HepG2 (cell line): ENCODE measurements at regions not wholly inside any gene's neighbourhood (a gene's known extent, or its start where the extent isn't known, plus 50 kb on each side); places are given as distances from the start of the nearest gene placed in this dataset.
"Not testable (repeated sequence)": the region's sequence is repeated elsewhere in the genome, so short reads cannot be mapped to it uniquely, and the experiment has no call there.

Experiments used
- ATAC-seq: fragments of 200-7000 bp; cut with Tn5 transposase; 3 replicates; pipeline ENCODE4 v1.9.1; 2020; ENCODE audit warnings: mild to moderate bottlenecking, moderate library complexity
- BruUV-seq: library from RNA; stranded (reverse); fragments of 400-500 nt; replicated peaks from 2 replicates; lab custom pipeline; 2021; lab: Mats Ljungman, UMichigan
- CTCF ChIA-PET: fragments of 300-600 bp; formaldehyde crosslinking; extraction: SDS; loops from one replicate; lab custom pipeline; 2021; ENCODE audit warnings: low total read pairs, inconsistent platforms, low intra/inter-chr PET ratio; lab: Yijun Ruan, JAX
- POLR2A ChIA-PET: fragments of 350-600 bp; sonication (Branson Sonifier 250); formaldehyde crosslinking; loops from one replicate; lab custom pipeline; 2020; ENCODE audit warnings: antibody characterized with exemption, inconsistent platforms; lab: Yijun Ruan, JAX
- DNase-seq: peaks from one replicate; pipeline ENCODE4 v3.0.0-alpha.2; 2015; ENCODE audit warnings: low spot score
- FAIRE-seq: peaks from 3 replicates; lab custom pipeline; 2011; peaks lifted over from hg19 to GRCh38; lab: Jason Lieb, UNC
- H2AFZ ChIP-seq: one replicate; pipeline ENCODE4 v1.6.1; 2011; ENCODE audit warnings: low read length, inconsistent platforms
- H3K27ac ChIP-seq: fragments of 300-600 bp; 3 replicates; pipeline ENCODE4 v1.8.0; 2011; ENCODE audit warnings: mixed run types, mild to moderate bottlenecking, mixed read lengths, low read length, inconsistent platforms; ENCODE audit not compliant: insufficient read depth; ENCODE audit errors: extremely low read length
- H3K27me3 ChIP-seq, 2 experiments: fragments of 200-600 bp in 1 of 2; 2 replicates in 1 of 2; 3 replicates in 1 of 2; pipeline versions ENCODE4 v1.6.0 to v1.8.0; 2011; ENCODE audit warnings: low read length in 2 of 2, mild to moderate bottlenecking in 2 of 2, moderate library complexity in 2 of 2, inconsistent platforms in 1 of 2; ENCODE audit not compliant: insufficient read depth in 2 of 2, control insufficient read depth in 1 of 2
- H3K36me3 ChIP-seq, 2 experiments: fragments of 200-600 bp in 1 of 2; replicated peaks in 1 of 2; 2 replicates in 1 of 2; 3 replicates in 1 of 2; pipeline versions ENCODE4 v1.5.1 to v1.8.0; 2011; ENCODE audit warnings: low read length in 2 of 2, inconsistent platforms in 1 of 2; ENCODE audit not compliant: insufficient read depth in 2 of 2, control insufficient read depth in 1 of 2
- H3K4me1 ChIP-seq: 2 replicates; pipeline ENCODE4 v1.5.1; 2012; ENCODE audit warnings: low read length, inconsistent platforms; ENCODE audit not compliant: insufficient read depth
- H3K4me2 ChIP-seq: 2 replicates; pipeline ENCODE4 v1.6.0; 2011; ENCODE audit warnings: low read depth, low read length, inconsistent platforms
- H3K4me3 ChIP-seq, 3 experiments: fragments of 200-600 bp in 1 of 3; sonication (generic), shearing (Covaris generic) in 1 of 3; replicated peaks in 1 of 3; 2 replicates each; pipeline ENCODE4 v1.5.1; 2011 to 2016; ENCODE audit warnings: low read length in 3 of 3, inconsistent platforms in 2 of 3, low read depth in 2 of 3, mild to moderate bottlenecking in 2 of 3, control low read depth in 1 of 3, mixed read lengths in 1 of 3; ENCODE audit not compliant: insufficient read depth in 1 of 3
- H3K79me2 ChIP-seq: one replicate; pipeline ENCODE4 v1.6.1; 2011; ENCODE audit warnings: low read length, inconsistent platforms; ENCODE audit not compliant: insufficient read depth
- H3K9ac ChIP-seq: 2 replicates; pipeline ENCODE4 v1.6.0; 2011; ENCODE audit warnings: mild to moderate bottlenecking, low read depth, low read length, inconsistent platforms; ENCODE audit not compliant: insufficient read depth
- H3K9me3 ChIP-seq: 2 replicates; pipeline ENCODE4 v1.5.1; 2012; ENCODE audit warnings: mild to moderate bottlenecking, low read length
- H4K20me1 ChIP-seq: 2 replicates; pipeline ENCODE4 v1.6.0; 2011; ENCODE audit warnings: inconsistent platforms, mild to moderate bottlenecking, low read length, moderate library complexity; ENCODE audit not compliant: insufficient read depth
- ATF7 ChIP-seq, 2 experiments: fragments of 450-650 bp in 1 of 2; sonication (generic) in 1 of 2; formaldehyde crosslinking in 1 of 2; IDR thresholded peaks; 2 replicates each; pipeline versions ENCODE4 v1.4.0 to v1.6.1; 2016 to 2020; ENCODE audit warnings: antibody characterized with exemption in 1 of 2, mild to moderate bottlenecking in 1 of 2, missing genetic modification reagents in 1 of 2
- EHMT2 ChIP-seq: fragments of 200-600 bp; sonication (generic); IDR thresholded peaks from 2 replicates; pipeline ENCODE4 v1.7.0; 2017; ENCODE audit warnings: antibody characterized with exemption, low read depth, low read length, borderline replicate concordance
- ETV5 ChIP-seq: IDR thresholded peaks from 2 replicates; pipeline ENCODE4 v1.6.1; 2018; ENCODE audit warnings: missing biosample characterization, missing genetic modification reagents, inconsistent platforms, borderline replicate concordance
- HMG20A ChIP-seq: IDR thresholded peaks from 2 replicates; pipeline ENCODE4 v1.6.1; 2016; ENCODE audit warnings: borderline replicate concordance
- HNRNPL ChIP-seq: fragments of 200-400 bp; formaldehyde crosslinking; IDR thresholded peaks from 2 replicates; pipeline ENCODE4 v1.6.1; 2017; ENCODE audit warnings: mild to moderate bottlenecking, low read depth, low read length
- KDM3A ChIP-seq: IDR thresholded peaks from 2 replicates; pipeline ENCODE4 v1.6.1; 2018; ENCODE audit warnings: low read depth, missing compliant biosample characterization
- PAF1 ChIP-seq: IDR thresholded peaks from 2 replicates; pipeline ENCODE4 v1.6.1; 2016; ENCODE audit warnings: missing genetic modification reagents, missing compliant biosample characterization
- TCF7 ChIP-seq: sonication (generic); IDR thresholded peaks from 2 replicates; pipeline ENCODE4 v1.6.1; 2016; ENCODE audit warnings: antibody characterized with exemption, low read depth
- ZNF225 ChIP-seq: sonication (generic); formaldehyde crosslinking; IDR thresholded peaks from 2 replicates; pipeline ENCODE4 v1.4.0; 2020; ENCODE audit warnings: mild to moderate bottlenecking, missing genetic modification reagents
- WGBS: methylation state at CpG from one replicate; pipeline ENCODE4 v1.1.6; 2017; ENCODE audit warnings: low lambda C conversion rate; 5-methylcytosine and 5-hydroxymethylcytosine counted together
- in situ Hi-C: cut with HindIII; loops from 2 replicates; pipeline ENCODE4 v1.10.0; 2017; ENCODE audit warnings: low pct_unique_long_range_greater_than_20kb; ENCODE audit not compliant: extremely low pct_ligation_motif_present
- intact Hi-C: fragments of 100-400 bp; cut with micrococcal nuclease; formaldehyde crosslinking; loops from one replicate; pipeline ENCODE4 v1.10.0; 2022; ENCODE audit not compliant: unreplicated experiment

GRCh38 chr20:12113468-12114371 lies 196.0 kb downstream of the BTBD3 start:
- ATAC-seq: no peak
- no peak overlapping the region for H2AFZ ChIP-seq
- H3K4me1 ChIP-seq: no peaks in the 10 kb centered on the region
- H3K4me2 ChIP-seq: no peak overlapping the region
- H3K27ac ChIP-seq: no peak overlapping the region
- no peaks in the 10 kb centered on the region for H3K36me3 ChIP-seq
- intact Hi-C loops (no loop called here), in situ Hi-C loops (no loop called here)
- H3K79me2 ChIP-seq: no peaks in the 10 kb centered on the region
- 16% methylated on average over 10 of the region's 10 CpGs for WGBS
- H3K4me3 ChIP-seq: no peak overlapping the region
- peaks cover 36% of the 10 kb centered on the region for H3K9me3 ChIP-seq
- ChIA-PET POLR2A (no interaction called here), CTCF (no interaction called here)
- no peak overlapping the region for H3K9ac ChIP-seq
- no peak for FAIRE-seq
- no peaks in the 10 kb centered on the region for H3K27me3 ChIP-seq
- H4K20me1 ChIP-seq: no peaks in the 10 kb centered on the region
- no peak for TF ChIP-seq ATF7 (IDR thresholded peaks at IDR 0.05)
- TF ChIP-seq ATF7 (CRISPR knock-in tag; IDR thresholded peaks at IDR 0.05): no peak
- no peak for TF ChIP-seq ZNF225 (CRISPR knock-in tag)
- no peak for TF ChIP-seq HMG20A (CRISPR knock-in tag)
- no peak for TF ChIP-seq HNRNPL
- no peak for TF ChIP-seq KDM3A (CRISPR knock-in tag)
- TF ChIP-seq EHMT2: no peak
- TF ChIP-seq TCF7: no peak
- TF ChIP-seq PAF1 (CRISPR knock-in tag): no peak
- no peak for TF ChIP-seq ETV5 (CRISPR knock-in tag)
- TF ChIP-seq, all 625 proteins: peak for 0
- no peak for DNase-seq
- BruUV-seq: no TSS peak

DNA sequence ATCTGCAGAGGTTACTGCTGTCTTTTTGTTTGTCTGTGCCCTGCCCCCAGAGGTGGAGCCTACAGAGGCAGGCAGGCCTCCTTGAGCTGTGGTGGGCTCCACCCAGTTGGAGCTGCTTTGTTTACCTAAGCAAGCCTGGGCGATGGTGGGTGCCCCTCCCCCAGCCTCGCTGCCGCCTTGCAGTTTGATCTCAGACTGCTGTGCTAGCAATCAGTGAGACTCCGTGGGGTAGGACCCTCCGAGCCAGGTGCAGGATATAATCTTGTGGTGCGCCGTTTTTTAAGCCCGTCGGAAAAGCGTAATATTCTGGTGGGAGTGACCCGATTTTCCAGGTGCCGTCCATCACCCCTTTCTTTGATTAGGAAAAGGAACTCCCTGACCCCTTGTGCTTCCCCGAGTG lies 211.4 kb downstream of the BTBD3 start:
- H3K4me3 ChIP-seq, H3K9ac ChIP-seq: not testable (repeated sequence)

GRCh38 chr20:12129532-12129931 lies 211.8 kb downstream of the BTBD3 start:
- ATAC-seq, in situ Hi-C loops, H3K9ac ChIP-seq, FAIRE-seq, H4K20me1 ChIP-seq, H3K27ac ChIP-seq, H3K36me3 ChIP-seq, CTCF ChIA-PET, H3K4me2 ChIP-seq, H2AFZ ChIP-seq, POLR2A ChIA-PET, BruUV-seq, H3K4me3 ChIP-seq, H3K79me2 ChIP-seq, DNase-seq, H3K4me1 ChIP-seq, intact Hi-C loops, H3K27me3 ChIP-seq: not testable (repeated sequence)
- H3K9me3 ChIP-seq: peaks cover 38% of the 10 kb centered on the region
- 56% methylated on average over 10 of the region's 10 CpGs for WGBS

More for the DNA sequence above, 211.4 kb downstream of the BTBD3 start:
- H3K4me2 ChIP-seq, H4K20me1 ChIP-seq, in situ Hi-C loops, DNase-seq, H3K27me3 ChIP-seq, ATAC-seq, intact Hi-C loops, H3K36me3 ChIP-seq, H3K4me1 ChIP-seq, H3K79me2 ChIP-seq, BruUV-seq, H2AFZ ChIP-seq, POLR2A ChIA-PET, H3K27ac ChIP-seq, CTCF ChIA-PET, FAIRE-seq: not testable (repeated sequence)
- WGBS: 57% methylated on average over 13 of the region's 13 CpGs
- peaks cover 34% of the 10 kb centered on the region for H3K9me3 ChIP-seq
